H9 (cell line): ENCODE measurements at regions not wholly inside any gene's neighbourhood (a gene's known extent, or its start where the extent isn't known, plus 50 kb on each side); places are given as distances from the start of the nearest gene placed in this dataset.

Source experiments
- DNase-seq: peaks from one replicate; pipeline ENCODE4 v3.0.0-alpha.2; 2017
- H2AFZ ChIP-seq: one replicate; pipeline ENCODE4 v1.6.1; 2013; ENCODE audit warnings: mild to moderate bottlenecking, low read length, control low read depth, moderate library complexity
- H2AK5ac ChIP-seq: 2 replicates; pipeline ENCODE4 v1.6.1; 2013; ENCODE audit warnings: low read length, control low read depth, mixed read lengths; ENCODE audit not compliant: insufficient read length
- H2BK120ac ChIP-seq: one replicate; pipeline ENCODE4 v1.6.1; 2013; ENCODE audit warnings: low read depth, mild to moderate bottlenecking, low read length, control low read depth, inconsistent platforms; ENCODE audit not compliant: poor library complexity, severe bottlenecking
- H2BK12ac ChIP-seq: 2 replicates; pipeline ENCODE4 v1.6.1; 2013; ENCODE audit warnings: low read length, control low read depth, mixed read lengths, low read depth; ENCODE audit not compliant: insufficient read length
- H2BK15ac ChIP-seq: 2 replicates; pipeline ENCODE4 v1.6.1; 2013; ENCODE audit warnings: low read depth, low read length, control low read depth
- H2BK20ac ChIP-seq: one replicate; pipeline ENCODE4 v1.6.1; 2013; ENCODE audit warnings: low read depth, mild to moderate bottlenecking, low read length, control low read depth, inconsistent platforms; ENCODE audit not compliant: poor library complexity, severe bottlenecking
- H2BK5ac ChIP-seq: 2 replicates; pipeline ENCODE4 v1.6.1; 2013; ENCODE audit warnings: low read length, control low read depth, mixed read lengths; ENCODE audit not compliant: insufficient read length
- H3K14ac ChIP-seq: 2 replicates; pipeline ENCODE4 v1.6.1; 2013; ENCODE audit warnings: low read length, control low read depth; ENCODE audit not compliant: insufficient read depth
- H3K18ac ChIP-seq: 2 replicates; pipeline ENCODE4 v1.6.1; 2013; ENCODE audit warnings: low read depth, mild to moderate bottlenecking, mixed read lengths, low read length, control low read depth; ENCODE audit not compliant: insufficient read length
- H3K23ac ChIP-seq: 2 replicates; pipeline ENCODE4 v1.6.1; 2013; ENCODE audit warnings: low read length, control low read depth, mixed read lengths, low read depth; ENCODE audit not compliant: insufficient read length
- H3K23me2 ChIP-seq: 2 replicates; pipeline ENCODE4 v1.6.1; 2013; ENCODE audit warnings: low read depth, mild to moderate bottlenecking, mixed read lengths, low read length, control low read depth; ENCODE audit not compliant: insufficient read length, poor library complexity, severe bottlenecking
- H3K27ac ChIP-seq: 2 replicates; pipeline ENCODE4 v1.5.1; 2013; ENCODE audit warnings: low read length, control low read depth, mixed read lengths, low read depth; ENCODE audit not compliant: insufficient read length
- H3K27me3 ChIP-seq: 2 replicates; pipeline ENCODE4 v1.6.1; 2013; ENCODE audit warnings: low read length, control low read depth, inconsistent platforms; ENCODE audit not compliant: insufficient read depth
- H3K4ac ChIP-seq: 2 replicates; pipeline ENCODE4 v1.6.1; 2013; ENCODE audit warnings: low read depth, mild to moderate bottlenecking, control low read depth, inconsistent platforms, low read length, moderate library complexity
- H3K4me1 ChIP-seq: 2 replicates; pipeline ENCODE4 v1.6.1; 2013; ENCODE audit warnings: low read length, control low read depth, inconsistent platforms; ENCODE audit not compliant: insufficient read depth
- H3K4me2 ChIP-seq: 2 replicates; pipeline ENCODE4 v1.6.1; 2013; ENCODE audit warnings: low read length, control low read depth, mixed read lengths; ENCODE audit not compliant: insufficient read length, insufficient read depth
- H3K56ac ChIP-seq: 2 replicates; pipeline ENCODE4 v1.6.1; 2013; ENCODE audit warnings: low read depth, mild to moderate bottlenecking, mixed read lengths, low read length, control low read depth; ENCODE audit not compliant: insufficient read length
- H3K79me1 ChIP-seq: 2 replicates; pipeline ENCODE4 v1.6.1; 2013; ENCODE audit warnings: low read depth, mild to moderate bottlenecking, moderate library complexity, low read length, control low read depth, inconsistent platforms; ENCODE audit not compliant: insufficient read depth, poor library complexity, severe bottlenecking
- H3K79me2 ChIP-seq: 2 replicates; pipeline ENCODE4 v1.6.1; 2013; ENCODE audit warnings: low read length, control low read depth, inconsistent platforms; ENCODE audit not compliant: insufficient read depth
- H3K9ac ChIP-seq: 2 replicates; pipeline ENCODE4 v1.6.1; 2013; ENCODE audit warnings: low read length, control low read depth, mixed read lengths; ENCODE audit not compliant: insufficient read length; ENCODE audit errors: extremely low read depth
- H3K9me3 ChIP-seq: one replicate; pipeline ENCODE4 v1.6.1; 2013; ENCODE audit warnings: low read depth, low read length, inconsistent platforms; ENCODE audit not compliant: control insufficient read depth
- H3T11ph ChIP-seq: one replicate; pipeline ENCODE4 v1.6.1; 2013; ENCODE audit warnings: mild to moderate bottlenecking, low read length, control low read depth, inconsistent platforms
- H4K20me1 ChIP-seq: one replicate; pipeline ENCODE4 v1.6.1; 2013; ENCODE audit not compliant: control insufficient read depth, insufficient read length, insufficient read depth
- H4K5ac ChIP-seq: 2 replicates; pipeline ENCODE4 v1.6.1; 2013; ENCODE audit warnings: low read depth, mild to moderate bottlenecking, mixed read lengths, low read length, control low read depth; ENCODE audit not compliant: insufficient read length
- H4K8ac ChIP-seq: replicated peaks from 2 replicates; pipeline ENCODE4 v1.6.1; 2013; ENCODE audit warnings: low read length, control low read depth, mixed read lengths, low read depth; ENCODE audit not compliant: insufficient read length
- H4K91ac ChIP-seq: 2 replicates; pipeline ENCODE4 v1.6.1; 2013; ENCODE audit warnings: low read depth, mild to moderate bottlenecking, moderate library complexity, mixed read lengths, low read length, control low read depth; ENCODE audit not compliant: insufficient read length
- H3K27ac Mint-ChIP-seq, 3 experiments: 2 replicates in 2 of 3; 3 replicates in 1 of 3; pipeline ENCODE4 v1.8.0; 2020 to 2021; ENCODE audit warnings: mixed read lengths in 3 of 3, mild to moderate bottlenecking in 1 of 3, moderate library complexity in 1 of 3
- H3K27me3 Mint-ChIP-seq: 2 replicates; pipeline ENCODE4 v1.8.0; 2021; ENCODE audit warnings: low read depth, mild to moderate bottlenecking, moderate library complexity, mixed read lengths
- H3K36me3 Mint-ChIP-seq, 3 experiments: 2 replicates in 2 of 3; 3 replicates in 1 of 3; pipeline ENCODE4 v1.8.0; 2020 to 2021; ENCODE audit warnings: low read depth in 3 of 3, mixed read lengths in 3 of 3; ENCODE audit not compliant: insufficient read depth in 1 of 3
- H3K4me1 Mint-ChIP-seq, 2 experiments: 2 replicates each; pipeline ENCODE4 v1.8.0; 2020; ENCODE audit warnings: mixed read lengths in 2 of 2
- H3K4me3 Mint-ChIP-seq, 2 experiments: 2 replicates in 1 of 2; 3 replicates in 1 of 2; pipeline ENCODE4 v1.8.0; 2020 to 2021; ENCODE audit warnings: mild to moderate bottlenecking in 2 of 2, mixed read lengths in 2 of 2, moderate library complexity in 1 of 2
- H3K9me3 Mint-ChIP-seq, 2 experiments: 2 replicates in 1 of 2; 3 replicates in 1 of 2; pipeline ENCODE4 v1.8.0; 2020; ENCODE audit warnings: mild to moderate bottlenecking in 2 of 2, mixed read lengths in 2 of 2, moderate library complexity in 1 of 2
- WGBS: extraction: QIAGEN DNeasy Blood & Tissue Kit; methylation state at CpG from one replicate; pipeline ENCODE4 v1.1.7; 2013; ENCODE audit warnings: missing lambda C conversion rate, low lambda C conversion rate, mixed read lengths; ENCODE audit not compliant: insufficient read length; ENCODE audit errors: extremely low coverage; 5-methylcytosine and 5-hydroxymethylcytosine counted together
- TF ChIP-seq, protein P1 (sequence below): fragments of 200-600 bp; sonication (generic); conservative IDR thresholded peaks from 3 replicates; pipeline ENCODE4 v1.8.0; 2021; ENCODE audit warnings: antibody characterized with exemption, mild to moderate bottlenecking

DNA sequence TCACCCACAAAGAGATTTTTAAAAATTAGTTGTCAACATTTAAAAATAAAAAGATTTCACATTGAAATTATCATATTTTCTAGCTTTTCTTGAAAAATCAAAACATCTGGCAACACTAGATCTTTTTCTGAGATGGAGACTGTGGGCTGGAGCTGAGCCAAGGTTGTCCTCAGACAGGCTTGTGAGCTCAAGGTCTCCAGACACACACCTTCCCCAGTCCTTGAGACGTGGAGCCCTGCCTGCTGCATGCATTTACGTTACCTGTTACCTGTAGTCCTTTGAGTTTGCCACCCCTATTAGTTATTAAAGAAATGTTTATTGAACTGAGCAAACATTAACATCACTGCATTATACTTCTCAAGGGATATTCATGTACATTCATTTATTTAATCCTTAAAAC, 87.5 kb upstream of the TLE1 start:
- Histone ChIP-seq H2BK20ac (no peak overlapping the region), H2AK5ac (no peak overlapping the region), H2BK120ac (no peak overlapping the region), H4K8ac (no peak overlapping the region), H3K9ac (no peak overlapping the region), H3K79me2 (no peaks in the 10 kb centered on the region), H2AFZ (no peak overlapping the region), H3K56ac (no peak overlapping the region), H3K9me3 (no peaks in the 10 kb centered on the region), H3K79me1 (no peaks in the 10 kb centered on the region), H4K5ac (no peak overlapping the region), H3K23me2 (no peaks in the 10 kb centered on the region), H2BK5ac (no peak overlapping the region), H3K27me3 (no peaks in the 10 kb centered on the region), H3K23ac (no peak overlapping the region), H2BK15ac (no peak overlapping the region), H3K4me2 (no peak overlapping the region), H4K91ac (no peak overlapping the region), H3K18ac (no peak overlapping the region), H4K20me1 (no peaks in the 10 kb centered on the region), H3K27ac (no peak overlapping the region), H3T11ph (no peak overlapping the region), H3K4ac (no peak overlapping the region), H2BK12ac (no peak overlapping the region), H3K14ac (no peak overlapping the region), H3K4me1 (no peaks in the 10 kb centered on the region)
- Mint-ChIP-seq H3K9me3 (no peaks in the 10 kb centered on the region; a peak in 1 of 5 replicates), H3K27ac (no peak overlapping the region), H3K4me3 (no peak overlapping the region), H3K4me1 (no peaks in the 10 kb centered on the region), H3K36me3 (no peaks in the 10 kb centered on the region), H3K27me3 (no peaks in the 10 kb centered on the region)
- TF ChIP-seq, protein P1, sequence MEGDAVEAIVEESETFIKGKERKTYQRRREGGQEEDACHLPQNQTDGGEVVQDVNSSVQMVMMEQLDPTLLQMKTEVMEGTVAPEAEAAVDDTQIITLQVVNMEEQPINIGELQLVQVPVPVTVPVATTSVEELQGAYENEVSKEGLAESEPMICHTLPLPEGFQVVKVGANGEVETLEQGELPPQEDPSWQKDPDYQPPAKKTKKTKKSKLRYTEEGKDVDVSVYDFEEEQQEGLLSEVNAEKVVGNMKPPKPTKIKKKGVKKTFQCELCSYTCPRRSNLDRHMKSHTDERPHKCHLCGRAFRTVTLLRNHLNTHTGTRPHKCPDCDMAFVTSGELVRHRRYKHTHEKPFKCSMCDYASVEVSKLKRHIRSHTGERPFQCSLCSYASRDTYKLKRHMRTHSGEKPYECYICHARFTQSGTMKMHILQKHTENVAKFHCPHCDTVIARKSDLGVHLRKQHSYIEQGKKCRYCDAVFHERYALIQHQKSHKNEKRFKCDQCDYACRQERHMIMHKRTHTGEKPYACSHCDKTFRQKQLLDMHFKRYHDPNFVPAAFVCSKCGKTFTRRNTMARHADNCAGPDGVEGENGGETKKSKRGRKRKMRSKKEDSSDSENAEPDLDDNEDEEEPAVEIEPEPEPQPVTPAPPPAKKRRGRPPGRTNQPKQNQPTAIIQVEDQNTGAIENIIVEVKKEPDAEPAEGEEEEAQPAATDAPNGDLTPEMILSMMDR: no peak
- WGBS: no CpG with 5 or more reads among the region's 2 CpGs
- no peak for DNase-seq
